HG02943 (cell line): ENCODE measurements at regions not wholly inside any gene's neighbourhood (a gene's known extent, or its start where the extent isn't known, plus 50 kb on each side); places are given as distances from the start of the nearest gene placed in this dataset.

Experiments used
- ATAC-seq: cut with Tn5 transposase; IDR thresholded peaks from one replicate; pipeline ENCODE4 v1.9.1; 2021; ENCODE audit warnings: mild to moderate bottlenecking, low read depth, moderate library complexity; ENCODE audit not compliant: unreplicated experiment

DNA sequence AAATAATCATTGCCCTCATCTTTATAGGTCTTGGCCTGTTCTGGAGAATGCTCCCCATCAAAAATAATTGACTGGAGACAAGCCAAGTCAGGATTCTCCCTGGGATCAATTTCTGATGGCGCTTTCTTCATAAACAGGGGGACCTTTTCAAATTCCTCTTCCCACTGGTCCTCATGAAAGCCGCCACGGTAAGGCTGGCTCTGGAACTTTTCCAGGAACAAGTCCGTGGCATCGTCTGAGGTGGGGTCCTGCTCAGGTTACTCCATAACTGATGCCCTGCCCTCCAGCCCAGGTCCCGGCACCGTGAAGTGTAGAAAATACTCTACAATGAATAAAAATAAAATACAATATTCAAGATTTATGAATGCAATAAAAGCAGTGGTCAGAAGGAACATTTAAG, 79.4 kb upstream of the IGFBP3 start:
- no peak for ATAC-seq

DNA sequence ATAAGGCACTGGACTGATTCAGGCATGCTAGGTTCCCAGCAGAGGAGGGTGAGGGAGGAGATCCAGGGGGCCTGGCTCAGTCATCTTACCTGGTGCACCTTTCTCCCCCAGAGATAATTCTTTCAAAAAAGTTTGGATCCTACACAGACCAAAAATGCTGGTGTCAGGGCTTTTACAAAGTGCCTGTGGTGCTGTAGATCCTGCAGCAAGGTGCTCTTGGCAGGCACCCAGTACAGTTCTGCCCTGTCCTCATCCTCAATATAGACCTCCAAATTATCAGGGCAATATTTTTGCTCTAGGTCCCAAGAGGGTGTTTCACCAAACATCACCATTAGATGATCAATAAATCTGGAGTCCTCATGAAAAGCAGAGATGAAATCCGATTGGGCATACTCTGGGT, 78.5 kb upstream of the IGFBP3 start:
- no peak for ATAC-seq

DNA sequence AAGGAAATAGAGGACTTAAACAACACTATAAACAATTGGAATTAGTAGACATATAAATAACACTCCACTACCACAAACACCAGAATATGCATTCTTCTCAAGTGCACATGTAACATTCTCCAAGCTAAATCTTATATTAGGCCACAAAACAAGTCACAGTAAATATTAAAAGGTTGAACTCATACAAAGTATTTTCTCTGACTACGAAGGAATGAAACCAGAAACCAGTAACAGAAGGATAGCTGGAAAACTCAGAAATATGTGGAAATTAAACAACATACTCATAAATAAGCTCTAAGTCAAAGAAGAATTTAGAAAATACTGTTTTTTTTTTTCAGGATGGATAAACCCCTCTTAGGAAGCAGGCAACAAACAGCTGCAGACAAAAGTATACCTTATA, 77.4 kb upstream of the IGFBP3 start:
- ATAC-seq, result no peak

DNA sequence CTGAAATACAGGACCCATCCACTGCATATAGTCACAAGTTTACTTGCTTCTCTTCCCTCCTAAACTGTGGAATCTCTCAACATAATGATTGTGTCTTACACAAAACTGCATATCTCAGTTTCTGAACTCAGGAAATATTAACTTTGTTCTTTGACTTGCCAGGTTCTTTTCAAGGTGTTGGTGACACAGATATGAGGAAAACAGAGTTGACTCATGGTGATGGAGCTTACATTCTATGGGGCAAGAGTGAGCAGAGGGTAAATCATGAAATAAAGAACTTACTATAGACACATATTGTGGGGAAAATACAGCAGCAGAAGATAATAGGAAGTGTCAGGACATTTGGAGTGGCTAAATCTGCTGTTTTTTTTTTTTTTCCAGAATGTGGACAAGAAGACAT, 72.5 kb upstream of the IGFBP3 start:
- no peak for ATAC-seq

DNA sequence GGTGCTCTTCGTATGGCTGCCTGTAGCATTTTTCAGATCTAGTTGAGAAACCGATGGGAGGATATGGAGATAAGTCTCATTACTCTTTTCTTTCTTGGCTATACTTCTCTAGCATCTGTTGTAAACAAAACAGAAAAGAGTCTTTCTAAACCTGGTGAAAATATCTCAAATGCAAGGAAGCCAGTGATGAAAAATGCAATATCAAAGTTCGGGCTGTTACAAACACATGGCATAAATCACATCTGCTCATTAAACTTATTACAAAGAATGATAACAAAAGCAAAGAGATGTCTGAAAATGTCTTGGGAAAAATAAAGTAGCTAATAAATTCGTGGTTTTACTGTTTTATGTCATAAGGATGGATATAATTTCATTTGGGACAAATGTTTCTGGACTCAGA, 71.8 kb upstream of the IGFBP3 start:
- no peak for ATAC-seq

DNA sequence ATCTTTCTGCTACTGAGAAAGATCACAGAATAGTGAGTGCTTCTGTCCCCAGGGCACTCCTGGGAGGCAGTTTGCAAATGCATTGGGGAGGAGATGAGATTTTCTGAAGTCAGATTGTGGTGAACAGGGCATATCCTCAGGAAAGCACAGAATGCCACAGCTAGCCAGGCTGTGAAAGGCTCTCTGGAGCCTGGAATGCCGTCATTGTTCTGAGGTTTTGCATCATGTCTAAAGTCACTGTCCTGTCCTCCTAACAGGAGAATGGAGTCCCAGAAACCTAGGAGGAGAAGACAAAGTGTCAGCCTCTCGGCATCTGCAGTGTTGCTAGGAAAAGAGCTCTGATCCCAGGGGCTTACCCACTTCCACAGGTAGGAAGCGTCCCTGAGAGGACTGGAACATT, 69.2 kb upstream of the IGFBP3 start:
- ATAC-seq, result no peak

DNA sequence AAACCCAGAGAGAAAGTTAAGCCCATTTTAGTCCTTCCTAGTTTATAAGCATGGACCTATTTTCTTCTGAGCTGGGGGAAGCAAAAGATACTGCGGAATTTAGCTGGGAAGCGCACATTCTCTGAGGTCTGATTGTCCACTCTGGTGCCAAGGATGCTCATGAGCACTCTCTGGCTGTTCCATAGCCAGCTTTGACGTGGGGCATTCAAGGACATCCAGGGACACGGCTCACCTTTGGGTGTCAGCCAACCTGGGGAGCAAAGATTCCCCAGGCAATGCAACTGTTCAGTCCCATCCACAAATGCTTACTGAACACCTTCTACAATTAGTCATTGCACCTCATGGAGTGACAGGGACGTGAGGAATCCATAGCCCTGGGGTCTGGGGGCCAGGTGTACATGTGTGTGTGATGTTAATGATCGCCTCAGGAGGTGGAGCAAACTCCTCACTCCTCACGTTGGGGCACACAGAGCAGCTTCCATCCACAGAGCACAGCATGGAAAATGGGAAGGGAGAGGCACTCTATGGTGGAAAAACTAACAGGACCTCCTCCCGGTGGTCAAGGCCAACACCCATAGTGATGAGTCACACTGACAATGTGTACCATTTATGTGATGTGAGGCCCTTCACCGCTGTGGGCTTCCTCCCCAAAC, 67.5 kb upstream of the IGFBP3 start:
- ATAC-seq, result no peak

DNA sequence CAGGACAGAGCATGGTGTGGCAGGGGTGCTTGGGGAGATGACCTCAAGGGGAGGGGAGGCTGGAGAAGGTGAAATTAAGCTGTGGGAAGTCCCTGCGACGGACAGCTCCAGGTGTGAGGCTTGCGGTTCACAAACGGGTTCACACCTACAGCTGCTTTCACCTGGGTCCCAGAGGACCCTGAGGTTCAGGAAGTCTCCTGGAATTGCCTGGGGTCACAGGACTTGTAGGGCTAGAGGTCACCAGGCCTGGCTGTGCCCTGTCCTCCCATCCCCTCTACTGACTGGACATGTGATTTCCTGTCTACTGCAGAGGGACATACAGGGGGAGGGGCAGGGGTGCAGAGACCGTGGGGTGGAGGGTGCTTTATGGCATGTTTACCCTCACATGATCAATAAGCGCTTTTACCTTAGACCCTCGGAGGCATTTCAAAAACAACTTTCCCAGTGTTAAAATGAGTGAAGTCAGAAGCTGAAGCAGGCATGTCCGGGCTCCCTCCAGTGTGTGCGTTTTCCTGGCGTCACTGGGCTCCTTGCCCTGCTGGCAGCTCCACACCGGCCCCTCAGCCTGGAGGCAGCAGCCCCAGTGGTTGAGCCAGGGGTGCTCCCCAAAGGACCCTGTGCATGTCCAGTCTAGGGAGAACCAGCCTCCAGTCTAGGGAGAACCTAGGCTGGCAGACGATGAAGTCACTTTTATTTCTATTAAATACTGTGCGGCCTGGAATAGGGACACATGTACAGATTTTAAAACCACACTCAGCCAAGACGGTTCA, 66.6 kb upstream of the IGFBP3 start:
- no peak for ATAC-seq

DNA sequence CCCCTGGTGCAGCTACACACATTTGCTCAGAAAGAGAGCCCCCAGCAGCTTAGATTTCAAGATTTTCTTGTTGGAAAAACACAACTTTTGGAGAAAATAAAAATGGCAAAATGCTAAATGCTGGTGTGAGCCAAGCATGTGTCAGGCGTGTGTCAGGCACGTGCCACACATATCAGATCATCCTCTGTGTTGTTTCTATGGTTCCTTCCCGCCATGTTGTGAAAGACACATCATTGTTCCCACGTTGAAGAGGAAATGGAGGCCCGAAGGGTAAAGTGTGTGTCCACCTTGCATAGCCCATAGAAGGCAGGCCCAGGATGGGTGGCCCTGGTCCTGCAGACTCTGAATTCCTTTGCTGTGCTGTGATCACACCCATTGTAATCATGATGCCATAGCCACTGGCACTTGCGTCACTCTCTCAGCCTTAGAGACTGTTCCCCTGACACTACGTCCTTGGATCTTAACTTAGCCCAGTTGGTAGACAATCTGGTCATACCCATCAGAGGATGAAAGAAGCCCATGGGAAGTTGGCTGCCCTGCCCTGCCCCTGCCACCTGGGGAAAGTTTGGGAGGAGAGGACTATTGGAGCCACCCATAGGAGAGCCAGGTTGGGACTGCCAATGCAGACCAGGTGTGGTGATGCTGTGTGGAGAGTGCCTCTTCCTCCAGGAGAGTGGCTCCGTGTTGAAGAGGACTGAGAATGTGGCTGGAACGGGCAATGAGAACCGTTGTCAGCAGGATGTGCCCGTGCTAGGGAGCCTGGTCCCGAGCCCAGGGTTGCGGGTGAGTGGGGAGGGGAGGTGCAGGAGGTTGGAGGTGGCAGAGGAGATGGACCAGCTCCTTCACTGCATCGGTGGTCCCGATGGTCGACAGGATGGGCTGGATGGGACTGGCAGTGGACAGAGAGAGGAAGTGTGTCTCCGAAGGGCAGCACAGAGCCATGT, 65.6 kb upstream of the IGFBP3 start:
- no peak for ATAC-seq

DNA sequence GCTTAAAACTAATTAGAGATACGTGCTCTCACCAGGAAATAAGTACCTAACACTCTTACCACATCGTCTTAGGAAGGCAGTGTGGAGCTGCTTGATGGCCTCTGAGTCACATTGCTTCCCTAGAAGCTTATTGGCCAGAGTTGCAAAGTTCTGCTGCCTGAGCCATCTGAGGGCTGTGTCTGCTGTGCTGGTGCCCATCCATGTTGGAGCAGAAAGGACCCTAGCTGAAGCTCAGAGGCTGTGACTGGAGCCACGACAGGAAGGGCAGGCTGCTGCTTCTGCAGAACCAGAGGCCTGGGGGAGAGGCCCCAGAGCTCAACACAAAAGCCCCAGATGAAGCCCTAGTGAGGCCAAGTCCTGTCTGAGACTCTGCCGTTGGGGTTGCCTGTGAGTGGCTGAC, 64.8 kb upstream of the IGFBP3 start:
- no peak for ATAC-seq

DNA sequence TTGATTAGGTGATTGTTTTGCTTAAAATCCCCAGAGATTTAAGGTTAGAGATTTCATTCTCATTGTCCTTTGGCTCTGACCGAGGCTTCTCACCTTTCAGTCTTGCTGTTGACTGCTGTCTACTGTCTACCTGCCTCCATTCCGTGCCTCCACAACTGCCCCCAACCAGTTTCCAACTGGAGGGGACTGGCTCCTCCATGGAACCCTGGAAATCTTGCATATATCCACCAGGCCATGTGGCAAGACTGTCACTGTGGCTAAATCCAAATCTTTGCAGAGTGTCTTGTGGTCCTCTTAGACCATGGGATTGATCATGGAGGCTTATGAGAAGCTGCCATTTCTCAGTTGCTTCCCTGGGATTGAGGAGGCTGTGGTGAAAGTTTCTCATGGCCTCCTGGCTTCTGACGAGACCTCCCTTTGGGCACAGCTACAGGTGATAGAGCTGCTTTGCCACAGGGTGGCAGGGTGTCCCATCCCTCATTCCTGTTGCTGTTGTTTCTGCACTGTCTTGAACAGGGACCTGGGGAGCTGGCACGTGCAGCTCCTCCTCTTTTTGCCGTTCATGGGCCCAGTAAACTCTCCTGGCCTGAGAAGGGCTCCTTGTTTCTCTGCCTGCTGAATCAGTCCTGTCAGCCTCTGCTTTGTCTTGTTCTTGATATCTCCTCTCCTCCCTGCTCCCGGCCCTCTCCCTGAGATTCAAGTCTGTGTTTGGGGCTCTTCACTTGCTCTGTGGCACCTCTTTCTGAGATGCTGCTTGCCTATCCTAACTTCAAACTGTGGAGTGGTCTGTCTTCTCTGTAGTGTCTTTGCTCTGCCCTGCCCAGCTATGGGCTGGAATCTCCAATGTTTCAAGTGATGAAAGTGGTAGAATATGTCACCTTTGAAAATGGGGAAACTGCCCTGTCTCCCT, 63.6 kb upstream of the IGFBP3 start:
- ATAC-seq, result no peak

DNA sequence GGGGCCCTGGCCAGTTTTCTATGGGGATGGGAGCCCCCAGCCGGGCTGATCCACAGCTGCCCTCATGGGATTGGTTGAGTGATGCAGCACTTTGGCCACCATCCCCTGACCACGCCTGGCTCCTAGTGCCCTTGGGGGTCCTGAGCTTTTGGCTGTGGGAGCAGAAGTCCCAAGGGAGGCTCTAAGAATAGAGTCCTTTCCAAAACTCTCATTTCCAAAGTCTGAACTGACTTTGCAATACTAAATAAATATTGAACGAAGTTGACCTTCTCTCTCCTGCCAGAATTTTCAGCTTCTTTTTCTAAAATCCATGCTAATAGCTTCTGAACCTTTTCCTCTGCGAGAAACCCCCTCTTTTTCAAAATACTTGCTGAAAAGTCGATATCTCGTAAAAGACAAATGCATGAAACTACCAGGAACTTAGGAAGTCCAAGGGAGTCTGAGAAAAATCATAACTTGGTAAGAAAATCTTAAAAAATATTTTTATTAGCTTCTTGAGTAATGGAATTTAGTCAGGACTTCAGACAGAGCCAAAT, 62.7 kb upstream of the IGFBP3 start:
- ATAC-seq, result no peak

DNA sequence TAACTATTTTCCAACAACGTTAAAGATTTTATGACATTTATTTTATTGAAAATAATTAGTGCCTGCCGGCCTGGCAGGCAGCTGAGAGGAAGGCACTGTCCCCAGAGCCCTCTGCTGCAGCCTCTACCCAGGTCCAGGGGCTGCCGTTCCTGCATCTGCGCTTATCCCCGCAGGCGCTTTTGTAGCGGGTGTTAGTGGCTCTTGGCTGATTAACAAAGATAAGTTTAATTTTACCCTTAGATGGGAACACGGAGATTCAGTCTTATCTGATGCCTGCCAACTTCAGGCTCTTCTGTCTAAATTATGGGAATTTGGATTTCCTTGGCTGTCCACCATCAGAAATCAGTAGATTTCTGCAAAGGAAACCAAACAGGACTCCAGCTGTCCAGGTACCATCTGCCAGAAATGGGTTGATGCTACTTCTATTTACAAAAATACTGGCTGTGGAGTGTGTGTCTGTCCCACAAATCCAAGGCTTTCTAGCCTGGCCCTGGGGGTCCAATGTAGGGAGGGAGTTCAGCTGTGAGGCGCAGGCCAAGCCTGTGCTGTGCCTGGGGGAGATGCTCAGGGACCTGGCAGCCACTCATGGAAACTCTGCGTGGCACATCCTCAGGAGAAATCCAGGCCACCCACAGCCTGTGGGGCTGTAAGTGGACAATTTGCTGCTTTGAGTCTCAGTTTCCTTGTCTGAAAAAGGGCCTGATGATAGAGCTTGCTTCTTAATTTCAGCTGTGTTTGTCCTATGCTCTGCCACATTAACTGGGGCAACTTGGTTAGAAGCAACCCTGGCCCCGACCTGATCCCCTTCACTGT, 62.0 kb upstream of the IGFBP3 start:
- ATAC-seq, result no peak

DNA sequence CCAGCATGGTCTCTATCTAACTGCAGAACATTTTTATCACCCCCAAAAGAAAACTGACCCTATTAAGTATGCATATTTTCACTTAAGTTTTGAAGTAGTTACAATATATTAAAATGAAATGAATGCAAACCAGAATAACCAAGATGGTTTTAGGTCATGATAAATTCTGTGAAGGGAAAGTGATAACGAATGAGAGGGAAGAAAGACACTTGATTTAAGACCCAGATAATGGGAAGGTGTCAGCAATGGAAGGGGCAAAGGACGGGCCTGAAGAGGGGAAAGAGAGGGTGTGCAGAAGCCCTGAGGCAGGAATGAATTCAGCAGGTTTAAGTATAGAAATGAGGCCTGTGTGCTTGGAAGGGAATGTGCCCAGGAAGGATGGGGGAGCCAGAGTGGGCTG, 61.1 kb upstream of the IGFBP3 start:
- no peak for ATAC-seq

DNA sequence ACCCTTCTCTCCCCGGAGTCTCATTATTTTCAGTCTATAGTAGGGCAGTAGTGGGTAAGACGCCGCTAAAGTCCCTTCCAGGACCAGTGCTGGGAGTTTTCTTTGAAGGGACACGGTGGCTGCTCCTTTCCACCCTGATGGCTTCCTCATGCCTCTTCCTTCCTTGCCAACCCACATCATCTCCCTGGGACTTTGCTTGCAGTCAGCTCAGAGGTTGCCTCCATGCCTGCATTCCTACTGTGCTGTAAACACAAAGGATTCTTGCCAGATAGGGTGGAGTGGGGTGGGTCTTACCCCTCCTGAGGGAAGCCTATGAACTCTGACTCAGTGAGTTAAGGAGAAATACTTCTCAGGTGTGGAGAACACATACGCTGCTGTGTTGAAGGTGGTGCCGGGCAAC, 59.9 kb upstream of the IGFBP3 start:
- no peak for ATAC-seq

DNA sequence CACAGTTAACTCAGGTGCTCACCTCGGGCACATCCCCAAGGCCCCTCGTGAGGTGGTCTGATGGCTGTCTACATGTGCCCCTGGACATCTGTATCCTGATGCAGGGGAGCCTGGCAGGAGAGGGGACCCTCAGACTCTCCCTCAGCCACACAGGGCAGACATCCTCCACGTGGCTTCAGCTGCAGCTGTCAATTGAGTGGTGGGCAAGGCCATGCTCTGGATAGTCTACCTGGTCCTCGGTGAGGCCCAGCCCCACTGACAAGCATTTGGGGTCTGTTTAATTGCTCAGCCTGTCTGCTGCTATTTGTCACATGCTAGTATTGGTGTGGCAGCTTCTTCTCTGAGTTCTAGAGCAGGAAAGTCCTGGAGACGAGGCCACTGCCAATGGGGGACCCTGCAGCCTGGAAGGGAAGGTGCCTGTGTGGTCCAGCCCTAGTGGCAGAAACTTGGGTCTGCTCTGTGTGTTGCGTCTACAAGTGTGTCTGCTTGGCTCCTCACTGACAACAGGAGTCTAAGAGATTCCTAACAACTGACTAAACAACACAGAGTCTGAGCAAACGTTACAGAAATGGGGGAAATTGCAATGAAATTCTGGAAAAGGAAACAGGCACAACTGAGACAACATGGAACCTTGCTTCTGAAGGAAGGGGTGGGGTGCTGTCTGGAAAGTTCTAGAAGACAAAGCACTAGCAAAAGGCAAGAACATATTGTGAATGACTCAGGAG, 59.3 kb upstream of the IGFBP3 start:
- ATAC-seq, result no peak

DNA sequence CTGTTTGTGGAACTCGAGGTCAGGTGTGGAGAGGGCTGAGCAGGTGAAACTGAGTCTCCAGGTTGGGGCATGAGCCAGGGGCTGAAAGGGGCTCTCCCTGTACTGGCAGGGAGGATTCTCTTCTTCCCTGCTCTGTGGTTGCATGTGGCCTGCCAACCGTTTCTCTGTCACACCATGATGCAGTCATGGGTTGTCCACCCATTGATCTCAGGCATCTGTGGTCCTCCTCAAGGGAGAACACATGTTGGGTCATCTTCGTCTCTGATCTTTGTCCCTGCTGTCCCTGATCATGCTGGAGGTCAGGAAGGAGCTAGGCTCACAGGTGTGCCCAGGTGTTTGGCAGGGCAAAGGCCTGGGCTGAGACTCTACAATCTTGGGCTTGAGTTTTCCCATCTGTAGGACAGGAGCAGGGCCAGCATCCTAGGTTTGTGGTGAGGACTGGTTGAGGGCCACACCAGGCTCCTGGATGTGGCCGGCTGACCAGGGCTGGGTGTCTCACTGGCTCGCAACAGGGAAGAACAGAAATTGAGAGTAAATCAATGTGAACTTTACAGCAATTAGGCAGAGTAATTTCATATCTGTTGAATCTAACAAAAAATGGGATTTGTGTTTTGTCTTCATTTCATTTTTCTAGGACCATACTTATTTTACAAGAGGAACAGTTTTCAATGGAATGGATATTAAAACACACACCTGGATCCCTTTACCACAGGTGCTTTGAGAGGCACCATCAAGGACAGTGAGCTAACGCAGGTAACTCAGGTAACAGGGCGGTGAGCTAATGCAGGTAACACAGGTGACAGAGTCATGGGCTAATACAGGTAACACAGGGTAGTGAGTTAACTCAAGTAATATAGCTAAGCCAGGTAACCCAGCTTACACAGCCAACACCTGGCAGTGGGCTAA, 58.5 kb upstream of the IGFBP3 start:
- ATAC-seq, result no peak
